Endothelial cell of umbilical vein (primary cell): ENCODE measurements at regions not wholly inside any gene's neighbourhood (a gene's known extent, or its start where the extent isn't known, plus 50 kb on each side); places are given as distances from the start of the nearest gene placed in this dataset.

Experiments used
- EZH2 ChIP-seq: IDR thresholded peaks from 2 replicates; pipeline ENCODE4 v1.6.1; 2012; ENCODE audit warnings: borderline replicate concordance, low read depth, mild to moderate bottlenecking, moderate library complexity, low read length, inconsistent platforms; ENCODE audit not compliant: severe bottlenecking
- FOS ChIP-seq: IDR thresholded peaks from 2 replicates; pipeline ENCODE4 v1.6.1; 2011; ENCODE audit warnings: mild to moderate bottlenecking, low read length, moderate library complexity, borderline replicate concordance; ENCODE audit not compliant: insufficient read depth
- MAX ChIP-seq: IDR thresholded peaks from 2 replicates; pipeline ENCODE4 v1.6.1; 2011; ENCODE audit not compliant: insufficient read depth, insufficient read length
- POLR2A ChIP-seq: IDR thresholded peaks from 2 replicates; pipeline ENCODE4 v1.6.1; 2012; ENCODE audit warnings: low read depth, mild to moderate bottlenecking, control low read depth, low read length
- POLR2AphosphoS5 ChIP-seq: IDR thresholded peaks from 2 replicates; pipeline ENCODE4 v1.6.1; 2012; ENCODE audit warnings: low read depth, mild to moderate bottlenecking, control low read depth, low read length, moderate library complexity; ENCODE audit not compliant: insufficient read depth
- TF ChIP-seq, protein P1 (sequence below), 2 donors: IDR thresholded peaks; 1 replicate in 1 of 2; 2 replicates in 1 of 2; pipeline ENCODE4 v1.5.1; 2011; ENCODE audit warnings: low read length in 2 of 2, mild to moderate bottlenecking in 2 of 2, moderate library complexity in 2 of 2, control low read depth in 1 of 2, inconsistent platforms in 1 of 2, low read depth in 1 of 2; ENCODE audit not compliant: insufficient read depth in 1 of 2; ENCODE audit errors: extremely low read depth in 1 of 2

DNA sequence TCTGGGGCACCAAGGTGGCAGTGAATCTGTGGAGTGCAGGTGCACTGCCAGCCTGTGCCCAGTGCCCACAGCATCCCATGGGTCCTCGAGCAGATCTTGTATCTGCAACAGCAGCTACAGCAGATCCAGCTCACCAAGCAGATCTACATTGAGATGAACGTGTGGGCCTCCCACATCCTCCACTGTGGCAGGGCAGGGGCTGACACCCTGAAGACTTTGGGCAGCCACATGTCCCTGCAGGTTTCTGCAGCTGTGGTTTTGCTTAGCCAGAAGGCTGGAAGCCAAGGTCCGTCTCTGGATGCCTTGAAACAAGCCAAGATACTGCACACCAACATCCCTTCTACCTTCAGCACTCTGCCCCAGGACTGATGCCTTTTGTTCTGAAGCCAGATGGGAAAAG, 338.8 kb upstream of the OR4E1 start:
- TF ChIP-seq, protein P1, sequence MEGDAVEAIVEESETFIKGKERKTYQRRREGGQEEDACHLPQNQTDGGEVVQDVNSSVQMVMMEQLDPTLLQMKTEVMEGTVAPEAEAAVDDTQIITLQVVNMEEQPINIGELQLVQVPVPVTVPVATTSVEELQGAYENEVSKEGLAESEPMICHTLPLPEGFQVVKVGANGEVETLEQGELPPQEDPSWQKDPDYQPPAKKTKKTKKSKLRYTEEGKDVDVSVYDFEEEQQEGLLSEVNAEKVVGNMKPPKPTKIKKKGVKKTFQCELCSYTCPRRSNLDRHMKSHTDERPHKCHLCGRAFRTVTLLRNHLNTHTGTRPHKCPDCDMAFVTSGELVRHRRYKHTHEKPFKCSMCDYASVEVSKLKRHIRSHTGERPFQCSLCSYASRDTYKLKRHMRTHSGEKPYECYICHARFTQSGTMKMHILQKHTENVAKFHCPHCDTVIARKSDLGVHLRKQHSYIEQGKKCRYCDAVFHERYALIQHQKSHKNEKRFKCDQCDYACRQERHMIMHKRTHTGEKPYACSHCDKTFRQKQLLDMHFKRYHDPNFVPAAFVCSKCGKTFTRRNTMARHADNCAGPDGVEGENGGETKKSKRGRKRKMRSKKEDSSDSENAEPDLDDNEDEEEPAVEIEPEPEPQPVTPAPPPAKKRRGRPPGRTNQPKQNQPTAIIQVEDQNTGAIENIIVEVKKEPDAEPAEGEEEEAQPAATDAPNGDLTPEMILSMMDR (IDR thresholded peaks at IDR 0.05; ENCODE audit: extremely low read depth in 1 of 2, insufficient read depth in 1 of 2, low read depth in 1 of 2, low read length in 2 of 2), result no peak
- no peak for TF ChIP-seq EZH2
- TF ChIP-seq POLR2A, result no peak
- no peak for TF ChIP-seq POLR2AphosphoS5
- no peak for TF ChIP-seq MAX
- TF ChIP-seq FOS, result no peak
